Panc1 (cell line): ENCODE measurements at regions not wholly inside any gene's neighbourhood (a gene's known extent, or its start where the extent isn't known, plus 50 kb on each side); places are given as distances from the start of the nearest gene placed in this dataset.

Experiments
- POLR2AphosphoS5 ChIP-seq: IDR thresholded peaks from 2 replicates; pipeline ENCODE4 v1.6.1; 2012; ENCODE audit warnings: mild to moderate bottlenecking, low read depth, low read length, moderate library complexity
- TF ChIP-seq, protein P1 (sequence below): fragments of 450-650 bp; IDR thresholded peaks from 2 replicates; pipeline ENCODE4 v1.5.1; 2017; ENCODE audit warnings: mild to moderate bottlenecking

DNA sequence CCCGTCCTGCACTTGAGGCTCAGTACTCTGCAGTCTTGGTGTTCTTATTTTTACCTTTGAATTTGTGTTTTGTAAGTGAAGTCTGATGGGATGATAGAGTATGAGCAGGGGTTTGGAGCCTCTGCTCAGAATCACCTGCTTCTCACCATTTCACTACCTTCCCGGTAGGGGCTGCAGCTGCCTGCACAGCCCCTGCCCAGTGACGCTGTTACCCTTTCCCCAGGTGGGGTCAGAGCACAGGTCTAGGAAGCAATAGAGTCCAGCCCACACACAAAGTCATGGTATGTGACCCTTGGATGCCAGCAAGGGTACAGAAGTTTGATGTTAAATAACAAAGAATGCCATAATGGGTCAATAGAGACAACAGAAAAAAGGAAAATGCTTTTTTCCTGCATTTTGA lies 101.8 kb upstream of the TCF21 start:
- no peak for TF ChIP-seq POLR2AphosphoS5
- TF ChIP-seq, protein P1, sequence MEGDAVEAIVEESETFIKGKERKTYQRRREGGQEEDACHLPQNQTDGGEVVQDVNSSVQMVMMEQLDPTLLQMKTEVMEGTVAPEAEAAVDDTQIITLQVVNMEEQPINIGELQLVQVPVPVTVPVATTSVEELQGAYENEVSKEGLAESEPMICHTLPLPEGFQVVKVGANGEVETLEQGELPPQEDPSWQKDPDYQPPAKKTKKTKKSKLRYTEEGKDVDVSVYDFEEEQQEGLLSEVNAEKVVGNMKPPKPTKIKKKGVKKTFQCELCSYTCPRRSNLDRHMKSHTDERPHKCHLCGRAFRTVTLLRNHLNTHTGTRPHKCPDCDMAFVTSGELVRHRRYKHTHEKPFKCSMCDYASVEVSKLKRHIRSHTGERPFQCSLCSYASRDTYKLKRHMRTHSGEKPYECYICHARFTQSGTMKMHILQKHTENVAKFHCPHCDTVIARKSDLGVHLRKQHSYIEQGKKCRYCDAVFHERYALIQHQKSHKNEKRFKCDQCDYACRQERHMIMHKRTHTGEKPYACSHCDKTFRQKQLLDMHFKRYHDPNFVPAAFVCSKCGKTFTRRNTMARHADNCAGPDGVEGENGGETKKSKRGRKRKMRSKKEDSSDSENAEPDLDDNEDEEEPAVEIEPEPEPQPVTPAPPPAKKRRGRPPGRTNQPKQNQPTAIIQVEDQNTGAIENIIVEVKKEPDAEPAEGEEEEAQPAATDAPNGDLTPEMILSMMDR = no peak
